ENCODE measurements at regions not wholly inside any gene's neighbourhood (a gene's known extent, or its start where the extent isn't known, plus 50 kb on each side); places are given as distances from the start of the nearest gene placed in this dataset.
"Not testable (repeated sequence)": the region's sequence is repeated elsewhere in the genome, so short reads cannot be mapped to it uniquely, and the experiment has no call there.

- Histone ChIP-seq H3K27ac (ENCODE audit: low read depth, low read length) (no peak overlapping the region), H3K4me3 (ENCODE audit: low read depth, low read length) (no peak overlapping the region), H3K4me1 (ENCODE audit: control insufficient read depth, insufficient read depth, low read length) (no peaks in the 10 kb centered on the region), H3K36me3 (ENCODE audit: control insufficient read depth, insufficient read depth, low read length) (no peaks in the 10 kb centered on the region), H3K27me3 (ENCODE audit: control insufficient read depth, insufficient read depth, low read length) (no peaks in the 10 kb centered on the region), H3K9me3 (ENCODE audit: control insufficient read depth, insufficient read depth, low read length) (no peaks in the 10 kb centered on the region)
- 63% methylated on average over 1 of the region's 3 CpGs for WGBS (ENCODE audit: insufficient coverage)
- no peak for DNase-seq (ENCODE audit: low read depth in 4 of 6, low spot score in 6 of 6)
These were observed 514.7 kb upstream of the GRIN3A start for GRCh38 chr9:102253099-102253498.

DNA sequence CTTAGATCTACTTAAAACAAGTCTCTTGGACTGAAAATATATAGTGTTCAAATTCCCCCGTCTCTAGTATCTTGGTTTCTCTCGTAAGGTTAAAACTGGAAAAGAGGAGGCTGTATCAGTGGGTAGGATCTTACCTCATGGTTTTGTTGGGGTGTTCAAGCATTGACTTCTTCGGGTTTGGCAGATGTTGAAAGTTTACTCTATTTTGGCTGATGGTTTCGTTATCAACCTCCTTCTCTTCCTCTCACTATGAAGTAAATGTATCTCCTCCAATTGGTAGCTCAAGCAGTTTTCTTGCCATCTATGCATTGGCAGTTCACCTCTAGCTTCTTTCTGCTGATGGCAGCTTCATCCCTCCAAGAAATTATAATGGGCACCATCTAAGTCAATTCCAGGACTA lies 506.5 kb upstream of the GRIN3A start:
- no peaks in the 10 kb centered on the region for H3K36me3 ChIP-seq (ENCODE audit: control insufficient read depth, insufficient read depth, low read length)
- no peak overlapping the region for H3K4me3 ChIP-seq (ENCODE audit: low read depth, low read length)
- 80% methylated on average over 1 of the region's 4 CpGs for WGBS (ENCODE audit: insufficient coverage)
- no peaks in the 10 kb centered on the region for H3K9me3 ChIP-seq (ENCODE audit: control insufficient read depth, insufficient read depth, low read length)
- no peaks in the 10 kb centered on the region for H3K4me1 ChIP-seq (ENCODE audit: control insufficient read depth, insufficient read depth, low read length)
- no peaks in the 10 kb centered on the region for H3K27me3 ChIP-seq (ENCODE audit: control insufficient read depth, insufficient read depth, low read length)
- no peak for DNase-seq (ENCODE audit: low read depth in 4 of 6, low spot score in 6 of 6)
- H3K27ac ChIP-seq (ENCODE audit: low read depth, low read length), result no peak overlapping the region

DNA sequence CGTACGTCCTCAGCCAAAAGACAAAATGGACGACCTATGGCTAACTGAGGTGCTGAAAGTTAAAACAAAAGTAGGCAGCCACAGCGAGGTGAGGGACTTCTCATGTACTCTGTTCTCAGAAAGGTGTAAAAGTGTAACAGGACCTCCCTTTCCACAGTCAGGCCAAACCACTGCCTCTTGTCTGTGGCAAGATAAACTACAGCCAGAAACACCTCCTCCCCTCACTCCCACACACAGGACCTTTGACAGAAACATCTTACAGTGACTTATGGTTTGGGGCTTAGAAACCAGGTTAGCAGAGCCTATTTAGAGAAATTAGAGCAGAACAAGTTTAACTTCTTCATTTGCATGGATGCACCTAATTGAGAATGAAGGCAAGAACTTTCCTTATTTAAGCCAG lies 499.1 kb upstream of the GRIN3A start:
- H3K4me3 ChIP-seq (ENCODE audit: low read depth, low read length), result no peak overlapping the region
- H3K9me3 ChIP-seq (ENCODE audit: control insufficient read depth, insufficient read depth, low read length), result no peaks in the 10 kb centered on the region
- WGBS (ENCODE audit: insufficient coverage), result 96% methylated on average over 4 of the region's 4 CpGs
- no peaks in the 10 kb centered on the region for H3K4me1 ChIP-seq (ENCODE audit: control insufficient read depth, insufficient read depth, low read length)
- DNase-seq (ENCODE audit: low read depth in 4 of 6, low spot score in 6 of 6), result no peak
- no peaks in the 10 kb centered on the region for H3K36me3 ChIP-seq (ENCODE audit: control insufficient read depth, insufficient read depth, low read length)
- no peaks in the 10 kb centered on the region for H3K27me3 ChIP-seq (ENCODE audit: control insufficient read depth, insufficient read depth, low read length)
- H3K27ac ChIP-seq (ENCODE audit: low read depth, low read length), result no peak overlapping the region

DNA sequence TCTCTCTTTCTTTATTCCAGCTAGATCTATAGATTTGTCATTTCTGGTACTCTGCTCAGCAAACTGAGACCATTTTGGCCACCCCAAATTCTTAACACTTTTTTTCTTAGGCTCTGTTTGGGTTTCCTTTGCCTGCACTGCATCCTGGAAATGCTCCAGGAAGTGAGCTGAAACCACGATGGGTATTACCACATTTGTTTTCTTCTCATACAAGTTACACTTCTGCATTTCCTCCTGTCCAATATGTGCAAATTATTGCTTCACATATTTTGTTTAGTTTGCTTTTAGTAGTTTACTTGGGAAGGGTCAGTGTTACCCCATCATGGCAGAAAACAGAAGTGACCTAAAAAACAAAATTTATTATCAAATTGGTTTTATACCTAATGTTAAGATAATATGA lies 498.6 kb upstream of the GRIN3A start:
- no peak overlapping the region for H3K4me3 ChIP-seq (ENCODE audit: low read depth, low read length)
- no peaks in the 10 kb centered on the region for H3K4me1 ChIP-seq (ENCODE audit: control insufficient read depth, insufficient read depth, low read length)
- DNase-seq (ENCODE audit: low read depth in 4 of 6, low spot score in 6 of 6), result no peak
- no CpG with 5 or more reads among the region's 1 CpG for WGBS (ENCODE audit: insufficient coverage)
- H3K27ac ChIP-seq (ENCODE audit: low read depth, low read length), result no peak overlapping the region
- H3K36me3 ChIP-seq (ENCODE audit: control insufficient read depth, insufficient read depth, low read length), result no peaks in the 10 kb centered on the region
- no peaks in the 10 kb centered on the region for H3K9me3 ChIP-seq (ENCODE audit: control insufficient read depth, insufficient read depth, low read length)
- no peaks in the 10 kb centered on the region for H3K27me3 ChIP-seq (ENCODE audit: control insufficient read depth, insufficient read depth, low read length)

GRCh38 chr9:102227416-102227815 lies 489.0 kb upstream of the GRIN3A start:
- DNase-seq (ENCODE audit: low read depth in 4 of 6, low spot score in 6 of 6); H3K9me3 ChIP-seq (ENCODE audit: control insufficient read depth, insufficient read depth, low read length); H3K4me1 ChIP-seq (ENCODE audit: control insufficient read depth, insufficient read depth, low read length); H3K36me3 ChIP-seq (ENCODE audit: control insufficient read depth, insufficient read depth, low read length); H3K27me3 ChIP-seq (ENCODE audit: control insufficient read depth, insufficient read depth, low read length); H3K4me3 ChIP-seq (ENCODE audit: low read depth, low read length); H3K27ac ChIP-seq (ENCODE audit: low read depth, low read length): not testable (repeated sequence)
- WGBS (ENCODE audit: insufficient coverage), result no CpG with 5 or more reads among the region's 4 CpGs

GRCh38 chr9:102225841-102226441 lies 487.5 kb upstream of the GRIN3A start:
- Histone ChIP-seq H3K27ac (ENCODE audit: low read depth, low read length) (no peak overlapping the region), H3K36me3 (ENCODE audit: control insufficient read depth, insufficient read depth, low read length) (no peaks in the 10 kb centered on the region), H3K4me3 (ENCODE audit: low read depth, low read length) (no peak overlapping the region), H3K4me1 (ENCODE audit: control insufficient read depth, insufficient read depth, low read length) (no peaks in the 10 kb centered on the region), H3K27me3 (ENCODE audit: control insufficient read depth, insufficient read depth, low read length) (no peaks in the 10 kb centered on the region), H3K9me3 (ENCODE audit: control insufficient read depth, insufficient read depth, low read length) (no peaks in the 10 kb centered on the region)
- peak in 1 of 6 donors; percentile 5 for DNase-seq (ENCODE audit: low read depth in 4 of 6, low spot score in 6 of 6)
- WGBS (ENCODE audit: insufficient coverage), result no CpG with 5 or more reads among the region's 1 CpG

DNA sequence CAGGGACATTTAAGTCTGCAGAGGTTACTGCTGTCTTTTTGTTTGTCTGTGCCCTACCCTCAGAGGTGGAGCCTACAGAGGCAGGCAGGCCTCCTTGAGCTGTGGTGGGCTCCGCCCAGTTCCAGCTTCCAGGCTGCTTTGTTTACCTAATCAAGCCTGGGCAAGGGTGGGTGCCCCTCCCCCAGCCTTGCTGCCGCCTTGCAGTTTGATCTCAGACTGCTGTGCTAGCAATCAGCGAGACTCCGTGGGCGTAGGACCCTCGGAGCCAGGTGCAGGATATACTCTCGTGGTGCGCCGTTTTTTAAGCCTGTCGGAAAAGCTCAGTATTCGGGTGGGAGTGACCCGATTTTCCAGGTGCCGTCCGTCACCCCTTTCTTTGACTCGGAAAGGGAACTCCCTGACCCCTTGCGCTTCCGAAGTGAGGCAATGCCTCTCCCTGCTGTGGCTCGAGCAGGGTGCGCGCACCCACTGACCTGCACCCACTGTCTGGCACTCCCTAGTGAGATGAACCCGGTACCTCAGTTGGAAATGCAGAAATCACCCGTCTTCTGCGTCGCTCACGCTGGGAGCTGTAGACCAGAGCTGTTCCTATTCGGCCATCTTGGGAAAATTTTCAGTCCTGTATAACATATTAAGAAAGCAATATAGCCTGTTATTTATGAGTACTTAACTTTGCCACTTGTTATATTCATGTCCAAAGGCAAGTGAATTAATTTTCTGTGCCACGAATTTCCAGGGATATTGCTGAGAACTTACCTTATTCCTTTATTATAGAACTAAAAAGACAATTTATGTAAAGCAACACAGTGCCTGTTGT lies 485.1 kb upstream of the GRIN3A start:
- not testable (repeated sequence) for H3K4me3 ChIP-seq (ENCODE audit: low read depth, low read length); H3K27me3 ChIP-seq (ENCODE audit: control insufficient read depth, insufficient read depth, low read length); H3K27ac ChIP-seq (ENCODE audit: low read depth, low read length); H3K4me1 ChIP-seq (ENCODE audit: control insufficient read depth, insufficient read depth, low read length); DNase-seq (ENCODE audit: low read depth in 4 of 6, low spot score in 6 of 6); H3K36me3 ChIP-seq (ENCODE audit: control insufficient read depth, insufficient read depth, low read length); H3K9me3 ChIP-seq (ENCODE audit: control insufficient read depth, insufficient read depth, low read length)
- 65% methylated on average over 20 of the region's 27 CpGs for WGBS (ENCODE audit: insufficient coverage)

- WGBS (ENCODE audit: insufficient coverage), result no CpG with 5 or more reads among the region's 3 CpGs
- Histone ChIP-seq H3K27ac (ENCODE audit: low read depth, low read length) (no peak overlapping the region), H3K36me3 (ENCODE audit: control insufficient read depth, insufficient read depth, low read length) (no peaks in the 10 kb centered on the region), H3K4me3 (ENCODE audit: low read depth, low read length) (no peak overlapping the region), H3K9me3 (ENCODE audit: control insufficient read depth, insufficient read depth, low read length) (no peaks in the 10 kb centered on the region), H3K27me3 (ENCODE audit: control insufficient read depth, insufficient read depth, low read length) (no peaks in the 10 kb centered on the region), H3K4me1 (ENCODE audit: control insufficient read depth, insufficient read depth, low read length) (no peaks in the 10 kb centered on the region)
- DNase-seq (ENCODE audit: low read depth in 4 of 6, low spot score in 6 of 6), result peak in 1 of 6 donors; percentile 16
These were observed 470.7 kb upstream of the GRIN3A start for GRCh38 chr9:102209176-102209575.

- Histone ChIP-seq H3K4me3 (ENCODE audit: low read depth, low read length) (no peak overlapping the region), H3K27ac (ENCODE audit: low read depth, low read length) (no peak overlapping the region), H3K4me1 (ENCODE audit: control insufficient read depth, insufficient read depth, low read length) (no peaks in the 10 kb centered on the region), H3K9me3 (ENCODE audit: control insufficient read depth, insufficient read depth, low read length) (no peaks in the 10 kb centered on the region), H3K27me3 (ENCODE audit: control insufficient read depth, insufficient read depth, low read length) (no peaks in the 10 kb centered on the region), H3K36me3 (ENCODE audit: control insufficient read depth, insufficient read depth, low read length) (no peaks in the 10 kb centered on the region)
- DNase-seq (ENCODE audit: low read depth in 4 of 6, low spot score in 6 of 6), result no peak
- 88% methylated on average over 3 of the region's 4 CpGs for WGBS (ENCODE audit: insufficient coverage)
These were observed 468.0 kb upstream of the GRIN3A start for GRCh38 chr9:102206432-102206831.

- WGBS (ENCODE audit: insufficient coverage), result no CpG with 5 or more reads among the region's 2 CpGs
- Histone ChIP-seq H3K9me3 (ENCODE audit: control insufficient read depth, insufficient read depth, low read length) (no peaks in the 10 kb centered on the region), H3K27me3 (ENCODE audit: control insufficient read depth, insufficient read depth, low read length) (no peaks in the 10 kb centered on the region), H3K36me3 (ENCODE audit: control insufficient read depth, insufficient read depth, low read length) (no peaks in the 10 kb centered on the region), H3K27ac (ENCODE audit: low read depth, low read length) (no peak overlapping the region), H3K4me1 (ENCODE audit: control insufficient read depth, insufficient read depth, low read length) (no peaks in the 10 kb centered on the region), H3K4me3 (ENCODE audit: low read depth, low read length) (no peak overlapping the region)
- no peak for DNase-seq (ENCODE audit: low read depth in 4 of 6, low spot score in 6 of 6)
These were observed 466.8 kb upstream of the GRIN3A start for GRCh38 chr9:102205251-102205650.

Data from spinal cord (tissue), 9 donors.